H9 (cell line): ENCODE measurements at regions not wholly inside any gene's neighbourhood (a gene's known extent, or its start where the extent isn't known, plus 50 kb on each side); places are given as distances from the start of the nearest gene placed in this dataset.

ENCODE experiments used
- DNase-seq: peaks from one replicate; pipeline ENCODE4 v3.0.0-alpha.2; 2017
- H2AFZ ChIP-seq: one replicate; pipeline ENCODE4 v1.6.1; 2013; ENCODE audit warnings: mild to moderate bottlenecking, low read length, control low read depth, moderate library complexity
- H2AK5ac ChIP-seq: 2 replicates; pipeline ENCODE4 v1.6.1; 2013; ENCODE audit warnings: low read length, control low read depth, mixed read lengths; ENCODE audit not compliant: insufficient read length
- H2BK120ac ChIP-seq: one replicate; pipeline ENCODE4 v1.6.1; 2013; ENCODE audit warnings: low read depth, mild to moderate bottlenecking, low read length, control low read depth, inconsistent platforms; ENCODE audit not compliant: poor library complexity, severe bottlenecking
- H2BK12ac ChIP-seq: 2 replicates; pipeline ENCODE4 v1.6.1; 2013; ENCODE audit warnings: low read length, control low read depth, mixed read lengths, low read depth; ENCODE audit not compliant: insufficient read length
- H2BK15ac ChIP-seq: 2 replicates; pipeline ENCODE4 v1.6.1; 2013; ENCODE audit warnings: low read depth, low read length, control low read depth
- H2BK20ac ChIP-seq: one replicate; pipeline ENCODE4 v1.6.1; 2013; ENCODE audit warnings: low read depth, mild to moderate bottlenecking, low read length, control low read depth, inconsistent platforms; ENCODE audit not compliant: poor library complexity, severe bottlenecking
- H2BK5ac ChIP-seq: 2 replicates; pipeline ENCODE4 v1.6.1; 2013; ENCODE audit warnings: low read length, control low read depth, mixed read lengths; ENCODE audit not compliant: insufficient read length
- H3K14ac ChIP-seq: 2 replicates; pipeline ENCODE4 v1.6.1; 2013; ENCODE audit warnings: low read length, control low read depth; ENCODE audit not compliant: insufficient read depth
- H3K18ac ChIP-seq: 2 replicates; pipeline ENCODE4 v1.6.1; 2013; ENCODE audit warnings: low read depth, mild to moderate bottlenecking, mixed read lengths, low read length, control low read depth; ENCODE audit not compliant: insufficient read length
- H3K23ac ChIP-seq: 2 replicates; pipeline ENCODE4 v1.6.1; 2013; ENCODE audit warnings: low read length, control low read depth, mixed read lengths, low read depth; ENCODE audit not compliant: insufficient read length
- H3K23me2 ChIP-seq: 2 replicates; pipeline ENCODE4 v1.6.1; 2013; ENCODE audit warnings: low read depth, mild to moderate bottlenecking, mixed read lengths, low read length, control low read depth; ENCODE audit not compliant: insufficient read length, poor library complexity, severe bottlenecking
- H3K27ac ChIP-seq: 2 replicates; pipeline ENCODE4 v1.5.1; 2013; ENCODE audit warnings: low read length, control low read depth, mixed read lengths, low read depth; ENCODE audit not compliant: insufficient read length
- H3K27me3 ChIP-seq: 2 replicates; pipeline ENCODE4 v1.6.1; 2013; ENCODE audit warnings: low read length, control low read depth, inconsistent platforms; ENCODE audit not compliant: insufficient read depth
- H3K4ac ChIP-seq: 2 replicates; pipeline ENCODE4 v1.6.1; 2013; ENCODE audit warnings: low read depth, mild to moderate bottlenecking, control low read depth, inconsistent platforms, low read length, moderate library complexity
- H3K4me1 ChIP-seq: 2 replicates; pipeline ENCODE4 v1.6.1; 2013; ENCODE audit warnings: low read length, control low read depth, inconsistent platforms; ENCODE audit not compliant: insufficient read depth
- H3K4me2 ChIP-seq: 2 replicates; pipeline ENCODE4 v1.6.1; 2013; ENCODE audit warnings: low read length, control low read depth, mixed read lengths; ENCODE audit not compliant: insufficient read length, insufficient read depth
- H3K56ac ChIP-seq: 2 replicates; pipeline ENCODE4 v1.6.1; 2013; ENCODE audit warnings: low read depth, mild to moderate bottlenecking, mixed read lengths, low read length, control low read depth; ENCODE audit not compliant: insufficient read length
- H3K79me1 ChIP-seq: 2 replicates; pipeline ENCODE4 v1.6.1; 2013; ENCODE audit warnings: low read depth, mild to moderate bottlenecking, moderate library complexity, low read length, control low read depth, inconsistent platforms; ENCODE audit not compliant: insufficient read depth, poor library complexity, severe bottlenecking
- H3K79me2 ChIP-seq: 2 replicates; pipeline ENCODE4 v1.6.1; 2013; ENCODE audit warnings: low read length, control low read depth, inconsistent platforms; ENCODE audit not compliant: insufficient read depth
- H3K9ac ChIP-seq: 2 replicates; pipeline ENCODE4 v1.6.1; 2013; ENCODE audit warnings: low read length, control low read depth, mixed read lengths; ENCODE audit not compliant: insufficient read length; ENCODE audit errors: extremely low read depth
- H3K9me3 ChIP-seq: one replicate; pipeline ENCODE4 v1.6.1; 2013; ENCODE audit warnings: low read depth, low read length, inconsistent platforms; ENCODE audit not compliant: control insufficient read depth
- H3T11ph ChIP-seq: one replicate; pipeline ENCODE4 v1.6.1; 2013; ENCODE audit warnings: mild to moderate bottlenecking, low read length, control low read depth, inconsistent platforms
- H4K20me1 ChIP-seq: one replicate; pipeline ENCODE4 v1.6.1; 2013; ENCODE audit not compliant: control insufficient read depth, insufficient read length, insufficient read depth
- H4K5ac ChIP-seq: 2 replicates; pipeline ENCODE4 v1.6.1; 2013; ENCODE audit warnings: low read depth, mild to moderate bottlenecking, mixed read lengths, low read length, control low read depth; ENCODE audit not compliant: insufficient read length
- H4K8ac ChIP-seq: replicated peaks from 2 replicates; pipeline ENCODE4 v1.6.1; 2013; ENCODE audit warnings: low read length, control low read depth, mixed read lengths, low read depth; ENCODE audit not compliant: insufficient read length
- H4K91ac ChIP-seq: 2 replicates; pipeline ENCODE4 v1.6.1; 2013; ENCODE audit warnings: low read depth, mild to moderate bottlenecking, moderate library complexity, mixed read lengths, low read length, control low read depth; ENCODE audit not compliant: insufficient read length
- H3K27ac Mint-ChIP-seq, 3 experiments: 2 replicates in 2 of 3; 3 replicates in 1 of 3; pipeline ENCODE4 v1.8.0; 2020 to 2021; ENCODE audit warnings: mixed read lengths in 3 of 3, mild to moderate bottlenecking in 1 of 3, moderate library complexity in 1 of 3
- H3K27me3 Mint-ChIP-seq: 2 replicates; pipeline ENCODE4 v1.8.0; 2021; ENCODE audit warnings: low read depth, mild to moderate bottlenecking, moderate library complexity, mixed read lengths
- H3K36me3 Mint-ChIP-seq, 3 experiments: 2 replicates in 2 of 3; 3 replicates in 1 of 3; pipeline ENCODE4 v1.8.0; 2020 to 2021; ENCODE audit warnings: low read depth in 3 of 3, mixed read lengths in 3 of 3; ENCODE audit not compliant: insufficient read depth in 1 of 3
- H3K4me1 Mint-ChIP-seq, 2 experiments: 2 replicates each; pipeline ENCODE4 v1.8.0; 2020; ENCODE audit warnings: mixed read lengths in 2 of 2
- H3K4me3 Mint-ChIP-seq, 2 experiments: 2 replicates in 1 of 2; 3 replicates in 1 of 2; pipeline ENCODE4 v1.8.0; 2020 to 2021; ENCODE audit warnings: mild to moderate bottlenecking in 2 of 2, mixed read lengths in 2 of 2, moderate library complexity in 1 of 2
- H3K9me3 Mint-ChIP-seq, 2 experiments: 2 replicates in 1 of 2; 3 replicates in 1 of 2; pipeline ENCODE4 v1.8.0; 2020; ENCODE audit warnings: mild to moderate bottlenecking in 2 of 2, mixed read lengths in 2 of 2, moderate library complexity in 1 of 2
- WGBS: extraction: QIAGEN DNeasy Blood & Tissue Kit; methylation state at CpG from one replicate; pipeline ENCODE4 v1.1.7; 2013; ENCODE audit warnings: missing lambda C conversion rate, low lambda C conversion rate, mixed read lengths; ENCODE audit not compliant: insufficient read length; ENCODE audit errors: extremely low coverage; 5-methylcytosine and 5-hydroxymethylcytosine counted together
- TF ChIP-seq, protein P1 (sequence below): fragments of 200-600 bp; sonication (generic); conservative IDR thresholded peaks from 3 replicates; pipeline ENCODE4 v1.8.0; 2021; ENCODE audit warnings: antibody characterized with exemption, mild to moderate bottlenecking

DNA sequence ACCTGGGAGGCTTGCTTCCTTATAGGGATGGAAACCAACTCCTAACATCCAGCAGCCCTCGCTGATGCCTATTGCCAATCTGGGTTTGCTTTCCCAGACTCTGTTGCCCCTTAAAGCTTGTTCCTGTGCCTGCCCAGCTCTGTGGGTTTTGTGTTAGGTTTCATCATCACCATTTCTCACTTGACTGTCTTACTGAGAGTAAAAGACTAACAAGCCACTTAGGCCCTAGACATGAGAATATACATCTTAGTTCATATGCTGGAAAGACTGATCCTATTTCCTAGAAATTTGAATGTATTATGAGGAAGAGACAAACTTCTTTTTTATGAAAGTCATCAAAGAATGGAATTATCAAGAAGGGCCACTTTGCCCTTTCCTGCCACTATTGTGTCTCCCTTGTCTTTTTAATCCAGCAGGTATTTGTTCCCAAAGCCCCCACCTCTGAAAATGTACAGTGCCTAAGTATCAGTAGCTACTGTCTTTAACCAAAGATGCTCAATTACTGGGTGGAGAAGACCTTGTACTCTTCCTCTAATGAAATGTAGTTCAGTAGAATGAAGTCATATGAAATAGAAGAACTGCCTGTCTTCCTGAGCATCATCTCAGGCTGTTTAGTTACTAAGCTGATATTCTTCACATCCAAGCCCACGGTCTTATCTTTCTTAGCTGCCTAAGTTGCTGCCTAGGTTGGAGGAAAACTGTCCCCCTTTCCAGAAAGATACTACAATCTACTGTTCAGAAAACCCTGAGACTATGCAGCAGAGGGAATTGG, 59.8 kb upstream of the ZPLD1 start:
- no peaks in the 10 kb centered on the region for H3K79me1 ChIP-seq
- no peak overlapping the region for H4K5ac ChIP-seq
- no peak overlapping the region for H2AFZ ChIP-seq
- no peaks in the 10 kb centered on the region for H3K23me2 ChIP-seq
- no peak overlapping the region for H3T11ph ChIP-seq
- H2BK12ac ChIP-seq: no peak overlapping the region
- Mint-ChIP-seq H3K9me3 (no peaks in the 10 kb centered on the region), H3K36me3 (no peaks in the 10 kb centered on the region), H3K4me3 (no peak overlapping the region), H3K27ac (no peak overlapping the region), H3K27me3 (no peaks in the 10 kb centered on the region), H3K4me1 (no peaks in the 10 kb centered on the region)
- H3K9ac ChIP-seq: no peak overlapping the region
- no peak overlapping the region for H3K18ac ChIP-seq
- no peak overlapping the region for H2BK15ac ChIP-seq
- H3K79me2 ChIP-seq: no peaks in the 10 kb centered on the region
- no peak overlapping the region for H3K56ac ChIP-seq
- H3K4me2 ChIP-seq: no peak overlapping the region
- no peak for DNase-seq
- H3K27me3 ChIP-seq: no peaks in the 10 kb centered on the region
- H4K8ac ChIP-seq: no peak overlapping the region
- TF ChIP-seq, protein P1, sequence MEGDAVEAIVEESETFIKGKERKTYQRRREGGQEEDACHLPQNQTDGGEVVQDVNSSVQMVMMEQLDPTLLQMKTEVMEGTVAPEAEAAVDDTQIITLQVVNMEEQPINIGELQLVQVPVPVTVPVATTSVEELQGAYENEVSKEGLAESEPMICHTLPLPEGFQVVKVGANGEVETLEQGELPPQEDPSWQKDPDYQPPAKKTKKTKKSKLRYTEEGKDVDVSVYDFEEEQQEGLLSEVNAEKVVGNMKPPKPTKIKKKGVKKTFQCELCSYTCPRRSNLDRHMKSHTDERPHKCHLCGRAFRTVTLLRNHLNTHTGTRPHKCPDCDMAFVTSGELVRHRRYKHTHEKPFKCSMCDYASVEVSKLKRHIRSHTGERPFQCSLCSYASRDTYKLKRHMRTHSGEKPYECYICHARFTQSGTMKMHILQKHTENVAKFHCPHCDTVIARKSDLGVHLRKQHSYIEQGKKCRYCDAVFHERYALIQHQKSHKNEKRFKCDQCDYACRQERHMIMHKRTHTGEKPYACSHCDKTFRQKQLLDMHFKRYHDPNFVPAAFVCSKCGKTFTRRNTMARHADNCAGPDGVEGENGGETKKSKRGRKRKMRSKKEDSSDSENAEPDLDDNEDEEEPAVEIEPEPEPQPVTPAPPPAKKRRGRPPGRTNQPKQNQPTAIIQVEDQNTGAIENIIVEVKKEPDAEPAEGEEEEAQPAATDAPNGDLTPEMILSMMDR: no peak
- H3K4ac ChIP-seq: no peak overlapping the region
- no peak overlapping the region for H4K91ac ChIP-seq
- WGBS: no CpG with 5 or more reads among the region's 2 CpGs
- H3K23ac ChIP-seq: no peak overlapping the region
- H3K27ac ChIP-seq: no peak overlapping the region
- no peaks in the 10 kb centered on the region for H3K9me3 ChIP-seq
- no peak overlapping the region for H2BK5ac ChIP-seq
- no peak overlapping the region for H2AK5ac ChIP-seq
- no peak overlapping the region for H3K14ac ChIP-seq
- no peaks in the 10 kb centered on the region for H4K20me1 ChIP-seq
- H3K4me1 ChIP-seq: no peaks in the 10 kb centered on the region
- H2BK20ac ChIP-seq: no peak overlapping the region
- H2BK120ac ChIP-seq: no peak overlapping the region
